Mesothelial cell of epicardium (in vitro differentiated cells): ENCODE measurements at regions not wholly inside any gene's neighbourhood (a gene's known extent, or its start where the extent isn't known, plus 50 kb on each side); places are given as distances from the start of the nearest gene placed in this dataset.

Experiments used
- DNase-seq, 2 experiments: peaks; one replicate each; pipeline ENCODE4 v3.0.0; 2021; ENCODE audit warnings: low spot score in 2 of 2; ENCODE audit not compliant: unreplicated experiment in 2 of 2
- H3K27ac Mint-ChIP-seq: 2 replicates; pipeline ENCODE4 v1.8.0; 2021; ENCODE audit warnings: mixed read lengths
- H3K27me3 Mint-ChIP-seq: 2 replicates; pipeline ENCODE4 v1.8.0; 2021; ENCODE audit warnings: low read depth, mixed read lengths
- H3K36me3 Mint-ChIP-seq: 2 replicates; pipeline ENCODE4 v1.8.0; 2021; ENCODE audit warnings: mixed read lengths
- H3K4me1 Mint-ChIP-seq: 2 replicates; pipeline ENCODE4 v1.8.0; 2021; ENCODE audit warnings: mixed read lengths
- H3K4me3 Mint-ChIP-seq: 2 replicates; pipeline ENCODE4 v1.8.0; 2021; ENCODE audit warnings: mild to moderate bottlenecking, moderate library complexity, mixed read lengths
- H3K9me3 Mint-ChIP-seq: 2 replicates; pipeline ENCODE4 v1.8.0; 2021; ENCODE audit warnings: mixed read lengths
- CTCF ChIP-seq: fragments of 200-600 bp; sonication (generic); IDR thresholded peaks from one replicate; pipeline ENCODE4 v1.5.0; 2021; ENCODE audit warnings: antibody characterized with exemption; ENCODE audit not compliant: unreplicated experiment

- Mint-ChIP-seq H3K9me3 (peaks cover 5% of the 10 kb centered on the region), H3K27me3 (peaks cover 30% of the 10 kb centered on the region), H3K27ac (no peak overlapping the region), H3K4me3 (no peak overlapping the region), H3K4me1 (no peaks in the 10 kb centered on the region), H3K36me3 (no peaks in the 10 kb centered on the region)
- no peak for TF ChIP-seq CTCF
- DNase-seq: no peak
Measured at GRCh38 chr16:82252582-82252981, 82.6 kb upstream of the MPHOSPH6 start.

GRCh38 chr16:82248677-82249076, 78.7 kb upstream of the MPHOSPH6 start:
- Mint-ChIP-seq H3K4me3 (no peak overlapping the region), H3K9me3 (peaks cover 13% of the 10 kb centered on the region), H3K27me3 (peaks cover 10% of the 10 kb centered on the region), H3K27ac (no peak overlapping the region), H3K4me1 (no peaks in the 10 kb centered on the region), H3K36me3 (no peaks in the 10 kb centered on the region)
- DNase-seq: no peak
- no peak for TF ChIP-seq CTCF

GRCh38 chr16:82248012-82248656, 78.1 kb upstream of the MPHOSPH6 start:
- H3K36me3 Mint-ChIP-seq: no peaks in the 10 kb centered on the region
- no peak overlapping the region for H3K27ac Mint-ChIP-seq
- H3K27me3 Mint-ChIP-seq: peaks cover 10% of the 10 kb centered on the region

GRCh38 chr16:82242201-82242600, 72.2 kb upstream of the MPHOSPH6 start:
- TF ChIP-seq CTCF: no peak
- peaks cover 54% of the 10 kb centered on the region for H3K27me3 Mint-ChIP-seq
- peaks cover 10% of the 10 kb centered on the region for H3K9me3 Mint-ChIP-seq
- no peak for DNase-seq
- no peak overlapping the region for H3K27ac Mint-ChIP-seq
- H3K36me3 Mint-ChIP-seq: no peaks in the 10 kb centered on the region
- no peak overlapping the region for H3K4me3 Mint-ChIP-seq
- H3K4me1 Mint-ChIP-seq: no peaks in the 10 kb centered on the region

More at GRCh38 chr16:82248012-82248656, 78.1 kb upstream of the MPHOSPH6 start:
- H3K9me3 Mint-ChIP-seq: peaks cover 15% of the 10 kb centered on the region
- no peak for DNase-seq
- TF ChIP-seq CTCF: no peak
- H3K4me1 Mint-ChIP-seq: no peaks in the 10 kb centered on the region
- H3K4me3 Mint-ChIP-seq: no peak overlapping the region

- Mint-ChIP-seq H3K4me1 (no peaks in the 10 kb centered on the region), H3K9me3 (peaks cover 10% of the 10 kb centered on the region), H3K4me3 (no peak overlapping the region), H3K27me3 (peaks cover 60% of the 10 kb centered on the region), H3K36me3 (no peaks in the 10 kb centered on the region), H3K27ac (no peak overlapping the region)
- no peak for DNase-seq
- TF ChIP-seq CTCF: no peak
Measured at GRCh38 chr16:82241469-82242052, 71.5 kb upstream of the MPHOSPH6 start.
